ENCODE measurements at regions not wholly inside any gene's neighbourhood (a gene's known extent, or its start where the extent isn't known, plus 50 kb on each side); places are given as distances from the start of the nearest gene placed in this dataset.

DNA sequence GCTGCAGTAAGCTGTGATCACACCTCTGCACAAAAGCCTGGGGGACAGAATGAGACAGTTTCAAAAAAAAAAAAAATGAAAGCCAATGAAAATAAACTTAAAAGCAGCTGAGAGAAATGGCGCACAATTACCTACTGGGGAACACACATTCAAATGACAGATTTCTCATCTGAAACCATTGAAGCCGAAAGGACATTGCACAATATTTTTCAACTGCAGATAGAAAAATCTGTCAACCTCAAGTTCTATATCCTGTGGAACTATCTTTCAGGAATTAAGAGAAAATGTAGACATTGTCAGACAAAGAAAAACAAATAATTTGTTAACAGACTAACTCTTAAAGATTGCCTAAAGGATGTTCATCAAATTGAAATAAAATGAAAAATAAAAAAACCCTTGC lies 442.8 kb downstream of the MATN1 start:
- no peak for DNase-seq

- no peak for DNase-seq
Observed at GRCh38 chr1:30277911-30278310, 445.5 kb downstream of the MATN1 start.

DNA sequence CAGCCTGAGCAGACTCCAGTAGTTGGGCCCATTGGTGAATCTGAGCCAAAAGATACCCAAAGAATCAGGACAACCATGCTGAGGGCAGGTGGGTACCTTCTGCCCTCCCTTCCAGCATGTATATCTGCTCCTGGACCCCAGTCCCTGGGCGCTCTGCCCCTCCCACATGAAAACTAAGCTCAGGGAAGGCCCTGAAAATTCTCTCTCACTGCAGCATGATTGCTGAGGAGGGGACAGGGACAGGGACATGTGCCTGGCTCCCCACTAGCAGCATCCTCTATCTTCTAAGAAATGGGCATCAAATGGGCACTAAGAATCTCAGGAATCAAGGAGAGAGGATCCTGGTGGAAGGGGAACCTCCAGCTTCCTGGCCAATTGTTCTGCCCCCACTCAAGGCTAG lies 446.0 kb downstream of the MATN1 start:
- DNase-seq = no peak

DNA sequence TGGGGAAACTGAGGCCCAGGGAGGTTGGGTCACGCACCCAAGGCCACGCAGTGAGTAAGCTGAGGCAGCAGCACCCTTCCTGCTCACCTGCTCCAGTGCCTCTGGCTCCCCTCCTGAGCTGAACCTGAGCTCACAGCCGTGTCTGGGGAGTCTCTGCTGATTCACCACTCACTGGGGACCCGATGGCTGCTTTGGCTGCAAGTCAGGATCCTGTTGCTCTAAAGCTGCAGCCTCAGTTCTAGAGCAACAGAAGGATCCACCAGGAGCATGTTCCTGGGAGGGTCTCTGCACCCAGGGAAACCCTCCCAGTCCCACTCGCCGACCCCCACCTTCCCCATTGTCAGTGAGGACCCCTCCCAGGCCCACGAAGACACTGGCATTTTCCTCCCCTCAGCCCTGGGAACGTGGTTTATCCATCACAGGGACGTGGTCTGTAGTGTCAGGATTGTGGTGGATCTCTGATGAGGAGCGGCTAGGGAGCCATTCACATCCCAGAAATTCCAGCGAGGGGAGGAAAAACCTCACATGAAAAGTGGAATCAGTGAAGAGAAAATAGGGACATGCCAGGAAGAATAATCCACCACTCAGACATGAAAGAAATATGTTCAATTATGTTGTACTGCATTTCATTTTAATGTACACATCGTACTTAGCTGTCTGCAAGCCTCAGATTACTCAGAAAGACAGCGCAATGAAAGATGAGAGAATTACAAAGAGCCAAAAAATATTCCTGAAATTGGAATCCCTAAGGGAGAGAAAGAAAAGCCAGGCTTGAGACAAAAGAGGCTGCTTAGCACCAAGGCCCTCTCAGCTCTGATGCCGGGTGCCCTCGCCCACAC lies 447.2 kb downstream of the MATN1 start:
- DNase-seq = no peak

GRCh38 chr1:30274976-30275621 lies 448.3 kb downstream of the MATN1 start:
- DNase-seq = no peak

DNA sequence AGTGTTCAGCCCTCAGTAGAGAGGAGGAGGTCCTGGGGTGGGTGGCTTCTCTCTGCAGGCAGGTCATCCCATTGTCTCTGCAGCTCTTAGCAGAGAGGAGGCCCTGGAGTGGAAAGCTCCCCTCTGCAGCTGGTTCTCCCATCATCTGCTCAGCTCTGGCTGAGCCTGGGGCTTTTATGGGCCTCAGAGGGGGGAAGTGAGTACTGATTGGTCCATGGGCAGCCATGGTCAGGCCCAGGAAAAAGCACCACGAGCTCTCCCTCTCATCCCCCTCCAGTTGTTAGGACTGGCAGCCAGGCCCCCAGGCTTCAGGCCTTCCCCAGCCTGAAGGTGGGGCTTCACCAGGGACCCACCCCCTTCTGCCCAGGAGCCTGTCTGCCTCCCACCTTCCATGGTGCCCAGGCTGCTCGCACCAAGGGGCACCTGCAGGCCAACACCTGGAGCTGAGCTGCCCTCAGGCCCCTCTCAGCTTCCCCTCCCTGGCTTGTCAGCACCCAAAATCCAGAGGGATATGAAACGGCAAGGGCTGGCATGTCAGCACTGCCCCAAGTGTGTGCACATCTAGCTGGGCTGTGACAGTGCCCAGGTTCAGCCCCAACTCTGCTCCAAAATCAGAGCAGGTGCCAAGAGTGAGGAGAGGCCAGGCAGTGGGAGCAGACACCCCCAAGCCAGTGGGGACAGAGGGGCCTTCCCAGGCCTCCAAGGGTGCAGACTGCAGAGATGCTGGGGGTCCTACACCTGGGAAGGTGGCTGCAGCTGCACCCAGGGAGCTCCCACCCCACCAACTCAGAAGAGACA lies 449.0 kb downstream of the MATN1 start:
- no peak for DNase-seq

- DNase-seq = no peak
Observed at GRCh38 chr1:30273456-30273855, 449.9 kb downstream of the MATN1 start.

GRCh38 chr1:30273021-30273325 lies 450.4 kb downstream of the MATN1 start:
- no peak for DNase-seq

DNA sequence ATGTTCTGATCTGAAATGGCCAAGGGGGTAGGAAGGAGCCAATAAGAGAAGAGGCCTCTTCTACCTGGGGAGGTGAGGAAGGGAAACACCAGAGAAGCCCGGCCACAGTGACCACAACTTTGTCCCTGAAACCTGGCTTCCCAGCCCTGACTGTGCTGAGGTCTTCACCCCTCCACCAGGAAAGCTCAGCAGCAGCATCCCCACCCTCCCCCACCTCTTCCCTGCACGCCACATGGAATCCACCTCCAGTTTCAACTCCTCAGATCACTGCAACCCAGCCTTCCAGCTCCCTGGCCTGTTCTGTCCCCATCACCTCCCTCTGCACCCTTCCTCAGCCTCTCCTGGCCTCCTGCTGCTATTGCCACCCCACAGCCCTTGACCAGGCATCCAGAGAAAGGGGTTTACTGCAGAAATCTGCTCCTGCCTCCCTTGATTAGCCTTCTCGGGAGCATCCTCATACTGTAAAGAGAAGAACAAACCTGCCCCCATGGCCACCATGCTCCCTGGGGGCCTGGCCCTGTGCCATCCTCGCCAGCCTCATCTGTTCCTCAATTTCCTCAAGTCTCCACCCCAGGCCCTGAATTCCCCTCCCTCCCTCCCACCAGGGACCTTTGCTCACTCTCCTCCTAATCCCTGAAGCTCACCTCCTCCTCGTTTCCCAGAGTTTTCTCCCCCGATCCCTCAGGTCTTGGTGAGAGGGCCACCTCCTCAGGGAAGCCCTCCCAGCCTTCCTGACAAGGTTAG lies 450.9 kb downstream of the MATN1 start:
- DNase-seq = no peak

DNA sequence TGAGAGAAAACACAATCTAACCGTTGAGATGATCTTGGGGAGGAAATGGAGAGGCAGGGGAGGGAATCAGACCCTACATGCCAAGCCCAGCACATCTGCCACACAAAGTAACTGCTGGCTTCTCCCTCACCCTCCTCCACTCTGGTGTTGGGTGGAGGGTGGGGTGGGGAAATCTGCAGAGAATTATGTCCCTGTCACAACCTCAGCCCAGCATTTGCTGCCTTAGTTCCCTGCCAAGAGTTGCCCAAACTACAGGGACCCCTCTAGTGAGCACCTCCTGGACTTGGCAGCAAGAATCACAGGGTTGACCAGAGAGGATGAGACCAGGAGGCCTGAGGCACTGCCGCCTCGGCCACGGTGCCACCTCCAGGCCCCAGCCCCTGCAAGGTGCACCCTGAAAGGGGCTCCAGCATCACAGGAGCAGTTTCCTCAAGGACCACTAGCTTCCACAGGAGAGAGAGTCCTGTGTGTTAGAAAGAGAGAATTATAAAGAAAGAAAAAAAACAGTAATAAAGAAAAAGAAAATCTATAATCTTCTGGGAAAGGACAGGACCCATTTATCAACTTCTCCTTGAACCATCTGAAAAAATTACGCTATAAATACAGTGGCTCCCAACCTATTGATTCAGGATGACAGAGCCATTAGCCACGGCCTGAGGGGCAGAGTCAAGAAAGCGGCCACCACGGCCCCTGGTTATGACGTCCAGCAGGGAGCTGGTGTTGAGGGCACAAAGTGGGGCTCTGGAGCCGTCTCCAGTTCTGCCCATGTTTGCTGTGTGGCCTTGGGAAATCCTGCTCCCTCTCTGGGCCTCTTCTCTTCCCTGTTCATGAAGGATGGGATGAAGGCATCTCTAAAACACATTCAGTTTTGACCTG lies 451.7 kb downstream of the MATN1 start:
- DNase-seq = no peak

DNA sequence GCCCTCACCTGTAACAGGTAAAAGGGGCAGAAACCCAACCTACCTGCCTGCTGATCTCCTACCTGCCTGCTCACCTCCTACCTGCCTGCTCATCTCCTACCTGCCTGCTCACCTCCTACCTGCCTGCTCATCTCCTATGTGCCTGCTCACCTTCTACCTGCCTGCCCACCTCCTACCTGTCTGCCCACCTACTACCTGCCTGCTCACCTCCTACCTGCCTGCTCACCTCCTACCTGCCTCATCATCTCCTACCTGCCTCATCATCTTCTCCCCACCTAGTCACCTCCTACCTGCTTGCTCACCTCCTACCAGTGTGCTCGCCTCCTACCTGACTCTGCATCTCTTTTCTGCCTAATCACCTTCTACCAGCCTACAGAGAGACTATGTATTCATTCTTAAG lies 452.9 kb downstream of the MATN1 start:
- no peak for DNase-seq

GRCh38 chr1:30268923-30269666 lies 454.3 kb downstream of the MATN1 start:
- DNase-seq = no peak

GRCh38 chr1:30267856-30268255 lies 455.5 kb downstream of the MATN1 start:
- DNase-seq = no peak

DNA sequence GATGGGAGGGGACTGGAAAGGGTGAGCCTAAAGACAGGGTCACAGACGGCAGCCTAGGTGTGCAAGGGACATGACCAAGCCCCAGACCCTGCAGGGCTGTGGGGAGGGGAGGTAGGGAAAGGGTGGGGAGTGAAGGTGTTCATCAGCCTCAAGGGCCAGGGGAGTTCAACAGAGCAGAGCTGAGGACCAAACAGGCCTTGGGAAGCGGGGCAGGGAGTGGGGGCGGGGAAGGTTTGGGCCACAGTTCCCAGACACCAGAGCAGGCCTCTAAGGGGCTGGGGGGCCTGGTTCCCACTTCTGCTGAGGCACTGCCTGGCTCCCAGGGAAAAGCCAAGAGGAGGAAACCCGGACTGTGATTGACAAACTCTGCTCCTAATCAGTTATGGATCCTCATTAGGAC lies 456.3 kb downstream of the MATN1 start:
- DNase-seq = no peak

DNA sequence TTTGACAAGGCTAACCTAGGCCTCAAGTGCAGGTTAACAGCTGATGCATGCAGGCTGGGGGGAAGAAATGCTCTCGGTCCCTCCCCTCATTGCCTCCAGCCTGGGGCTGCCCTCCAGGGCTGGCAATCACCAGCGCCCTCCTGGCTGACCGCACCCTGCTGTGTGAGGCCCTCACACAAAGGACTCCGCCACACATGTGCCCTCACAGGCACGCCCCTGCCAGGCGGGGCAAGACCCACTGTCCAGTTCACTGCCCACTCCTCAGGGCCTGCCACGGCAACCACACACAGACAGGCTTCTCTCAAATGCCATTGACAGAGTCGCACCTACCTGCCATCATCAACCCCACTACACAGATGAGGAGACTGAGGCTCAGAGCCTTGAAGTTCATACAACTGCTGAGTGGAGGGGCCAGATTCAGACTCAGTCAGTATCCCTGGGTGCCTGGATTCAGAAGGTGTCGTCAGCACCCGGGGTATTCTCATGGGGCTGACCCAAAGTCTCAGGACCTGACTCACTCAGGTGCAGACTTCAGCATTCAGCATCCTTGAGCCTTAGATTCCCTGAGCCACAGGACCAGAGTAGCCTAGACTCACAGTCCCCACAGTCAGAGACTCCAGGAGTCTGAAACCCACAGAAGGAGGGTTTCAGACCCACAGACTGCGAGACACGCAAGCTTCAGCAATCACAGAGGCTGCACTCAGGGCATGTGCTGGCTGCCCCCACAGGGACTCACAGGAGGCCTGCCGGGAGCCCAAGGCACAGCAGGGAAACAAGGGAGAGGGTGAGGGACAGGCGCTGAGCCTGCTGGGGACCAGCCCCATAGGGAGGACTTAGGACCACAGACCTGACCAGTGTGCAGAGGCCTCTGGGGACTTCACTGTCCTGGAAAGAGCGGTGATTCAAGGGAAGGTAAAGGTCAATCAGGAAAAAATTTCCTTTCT lies 458.0 kb downstream of the MATN1 start:
- no peak for DNase-seq

DNA sequence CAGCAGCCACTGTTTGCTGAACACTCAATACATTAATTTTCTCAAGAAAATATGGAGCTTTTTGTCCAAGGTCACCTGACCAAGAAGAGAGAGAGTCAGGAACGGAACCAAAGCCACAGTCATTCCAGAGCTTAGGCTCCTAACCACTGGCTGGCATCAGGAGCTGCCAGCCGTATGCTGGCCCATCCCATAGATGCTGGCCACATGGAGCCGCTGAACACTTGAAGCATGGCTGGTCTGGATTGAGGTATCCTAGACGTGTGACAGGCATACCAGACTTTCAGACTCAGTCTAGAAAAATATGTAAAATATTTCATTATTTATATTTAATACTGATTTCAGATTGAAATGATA lies 458.7 kb downstream of the MATN1 start:
- DNase-seq = no peak

- DNase-seq = no peak
Observed at GRCh38 chr1:30263888-30264671, 459.3 kb downstream of the MATN1 start.

DNA sequence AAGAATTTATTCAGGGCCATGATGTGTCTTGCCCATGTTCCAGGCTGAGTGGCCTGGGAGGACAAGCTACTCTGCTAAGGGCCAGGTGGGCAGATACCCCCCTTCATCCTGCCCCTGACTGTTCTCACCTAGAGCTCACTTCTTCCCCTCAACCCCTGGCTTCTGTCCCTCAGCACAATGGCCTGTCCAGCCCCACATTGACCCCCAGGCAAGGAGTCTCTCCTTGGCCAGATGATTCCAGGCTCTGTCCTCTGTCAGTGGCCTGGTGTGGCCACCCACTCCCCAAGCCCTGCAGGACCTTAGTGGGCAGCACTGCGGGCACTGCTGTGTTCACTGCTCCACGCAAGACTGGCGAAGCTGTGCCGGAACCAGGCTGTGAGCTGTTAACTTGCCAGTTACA lies 460.0 kb downstream of the MATN1 start:
- DNase-seq = no peak

DNA sequence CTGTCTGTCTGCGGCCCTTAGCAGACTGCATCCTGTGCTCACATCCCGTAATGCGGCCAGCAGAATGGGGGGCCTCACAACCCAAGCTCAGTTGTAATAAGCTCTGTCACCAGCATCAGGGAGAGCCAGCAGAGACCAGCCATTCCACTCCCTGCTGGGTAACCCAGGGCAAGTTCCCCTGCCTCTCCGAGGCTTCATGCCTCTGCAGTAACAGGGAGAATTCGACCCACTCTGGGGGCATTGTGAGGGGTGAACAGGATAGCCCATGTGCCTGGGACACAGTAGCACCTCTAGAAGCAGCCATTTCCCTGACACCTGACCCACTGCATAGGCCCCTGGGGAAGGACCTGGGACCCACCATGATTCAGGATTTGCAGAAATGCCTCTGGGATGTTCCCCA lies 461.2 kb downstream of the MATN1 start:
- DNase-seq = no peak

- DNase-seq = no peak
Observed at GRCh38 chr1:30260318-30260717, 463.1 kb downstream of the MATN1 start.

Data from NCI-H446 treated with DMSO at 0.1 percent for 48 hours (cell line).